RWPE1 (cell line): ENCODE measurements at regions not wholly inside any gene's neighbourhood (a gene's known extent, or its start where the extent isn't known, plus 50 kb on each side); places are given as distances from the start of the nearest gene placed in this dataset.

Experiments used
- CTCF ChIA-PET: fragments of 350-600 bp; sonication (Branson Sonifier 250); formaldehyde crosslinking; extraction: SDS; loops from one replicate; lab custom pipeline; 2021; lab: Yijun Ruan, JAX
- POLR2A ChIA-PET: fragments of 400-600 bp; formaldehyde crosslinking; extraction: SDS; loops from one replicate; lab custom pipeline; 2020; ENCODE audit warnings: antibody characterized with exemption; ENCODE audit not compliant: low non-redundant PET; lab: Yijun Ruan, JAX
- DNase-seq: peaks from one replicate; pipeline ENCODE4 v3.0.0; 2012; ENCODE audit warnings: low spot score
- H3K27ac ChIP-seq: fragments of 450-650 bp; 2 replicates; pipeline ENCODE4 v1.5.1; 2017
- CTCF ChIP-seq: fragments of 450-650 bp; conservative IDR thresholded peaks from 2 replicates; pipeline ENCODE4 v1.5.1; 2017; ENCODE audit warnings: low read depth, mild to moderate bottlenecking

GRCh38 chrX:130995439-130995838 is 62.7 kb upstream of the ARHGAP36 start:
- CTCF ChIA-PET = no interaction called here
- TF ChIP-seq CTCF = no peak
- POLR2A ChIA-PET = no interaction called here
- no peak overlapping the region for H3K27ac ChIP-seq
- no peak for DNase-seq

DNA sequence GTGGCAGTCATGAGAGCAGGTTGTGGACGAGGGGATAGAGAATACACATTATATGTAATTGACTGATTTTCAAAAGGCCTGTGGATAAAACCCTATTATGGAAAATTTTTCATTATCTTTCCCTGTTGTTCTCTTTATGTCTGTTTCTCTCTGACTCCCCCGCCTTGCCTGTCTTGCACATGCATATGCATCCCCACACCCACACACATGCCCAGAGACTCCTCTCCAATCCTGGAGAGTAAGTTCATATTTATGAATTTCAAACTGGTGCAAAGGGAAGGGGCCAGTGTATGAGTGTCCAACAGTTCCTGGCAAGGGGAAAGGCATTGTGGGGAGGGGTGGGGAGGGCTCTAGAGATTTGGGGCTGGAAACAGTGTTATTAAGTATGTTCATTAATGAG is 60.8 kb upstream of the ARHGAP36 start:
- ChIA-PET POLR2A (no interaction called here), CTCF (no interaction called here)
- no peak overlapping the region for H3K27ac ChIP-seq
- TF ChIP-seq CTCF = no peak
- DNase-seq = no peak

DNA sequence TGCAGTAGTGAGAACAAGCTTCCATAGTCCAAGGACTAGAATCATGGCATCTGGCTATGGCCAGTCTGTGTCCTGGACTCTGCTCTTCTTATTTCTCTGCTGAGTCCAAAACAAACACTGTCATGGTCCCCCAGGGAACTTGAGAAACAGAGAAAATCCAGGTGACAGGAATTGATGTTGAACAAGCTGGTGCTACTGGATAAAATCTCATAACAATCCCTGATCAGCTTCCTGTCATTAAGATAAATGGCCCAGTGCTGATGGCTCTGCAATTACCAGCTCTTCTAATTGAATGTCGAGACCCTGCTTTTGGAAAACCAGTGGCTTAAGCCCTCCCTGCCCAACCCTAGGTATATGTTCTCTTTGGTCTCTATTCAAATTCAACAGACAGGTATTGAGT is 58.8 kb upstream of the ARHGAP36 start:
- no peak for DNase-seq
- TF ChIP-seq CTCF = no peak
- ChIA-PET POLR2A (no interaction called here), CTCF (no interaction called here)
- no peak overlapping the region for H3K27ac ChIP-seq
